ENCODE measurements at regions not wholly inside any gene's neighbourhood (a gene's known extent, or its start where the extent isn't known, plus 50 kb on each side); places are given as distances from the start of the nearest gene placed in this dataset.

GRCh38 chr9:80557256-80557655, 985.5 kb downstream of the TLE4 start:
- TF ChIP-seq POLR2AphosphoS5 (IDR thresholded peaks at IDR 0.05; ENCODE audit: borderline replicate concordance, low read depth, low read length) (no peak), EZH2 (IDR thresholded peaks at IDR 0.05) (no peak)
